ENCODE measurements at regions not wholly inside any gene's neighbourhood (a gene's known extent, or its start where the extent isn't known, plus 50 kb on each side); places are given as distances from the start of the nearest gene placed in this dataset.

DNA sequence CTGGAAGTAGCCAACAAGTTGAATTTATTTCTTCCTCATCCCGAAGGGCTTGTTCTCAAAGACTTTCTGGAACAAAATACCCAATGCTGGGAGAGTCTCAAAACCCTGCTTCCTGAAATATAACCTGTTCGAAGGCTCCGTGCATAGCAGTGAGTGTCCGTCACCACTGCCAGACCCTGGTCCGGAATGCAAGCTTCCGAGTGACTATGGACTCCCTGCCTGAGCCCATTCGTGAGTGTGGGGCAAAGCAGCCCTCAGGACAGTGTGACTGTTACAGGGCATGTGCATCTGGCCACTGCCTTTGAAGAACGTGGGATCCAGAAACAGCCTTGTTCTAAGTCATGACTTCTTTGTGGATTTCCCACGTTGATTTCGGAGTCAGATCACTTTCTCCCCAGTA lies 214.5 kb upstream of the IGF1R start:
- no peaks in the 10 kb centered on the region for H3K36me3 Mint-ChIP-seq
- peaks cover 0 to 2% (median 1%) of the 10 kb centered on the region in 3 donors for H3K4me1 Mint-ChIP-seq
- peaks cover 0 to 2% (median 0%) of the 10 kb centered on the region in 3 donors for H3K9me3 Mint-ChIP-seq
- H3K27ac Mint-ChIP-seq = no peak overlapping the region
- peaks cover 15% of the 10 kb centered on the region for H3K27me3 Mint-ChIP-seq
- no peak overlapping the region for H3K4me3 Mint-ChIP-seq

GRCh38 chr15:98437752-98438151 lies 210.6 kb upstream of the IGF1R start:
- Mint-ChIP-seq H3K4me1 (peaks cover 2 to 5% (median 3%) of the 10 kb centered on the region in 3 donors), H3K4me3 (no peak overlapping the region), H3K27ac (no peak overlapping the region), H3K27me3 (peaks cover 3% of the 10 kb centered on the region), H3K9me3 (peaks cover 0 to 4% (median 0%) of the 10 kb centered on the region in 3 donors), H3K36me3 (no peaks in the 10 kb centered on the region)

DNA sequence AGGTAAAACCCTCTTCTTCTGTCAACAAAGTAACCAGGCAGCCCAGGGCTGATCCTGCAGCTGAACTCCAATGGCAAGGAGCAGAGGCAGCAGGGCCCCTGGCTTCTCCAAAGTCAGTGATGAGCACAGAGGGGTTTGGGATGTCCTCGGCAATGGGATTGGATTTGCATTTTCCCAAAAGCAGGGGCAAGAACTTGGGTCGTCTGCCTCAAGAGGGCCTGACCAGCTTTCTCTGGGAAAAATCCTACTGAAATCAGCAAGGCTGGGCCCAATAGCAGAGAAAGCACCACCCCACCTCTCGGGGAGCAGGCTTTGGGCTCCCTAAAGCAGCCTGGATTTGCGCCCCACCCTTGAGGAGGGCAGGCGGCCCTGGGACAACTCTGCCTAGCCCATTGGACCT lies 210.0 kb upstream of the IGF1R start:
- H3K9me3 Mint-ChIP-seq = peaks cover 0 to 4% (median 0%) of the 10 kb centered on the region in 3 donors
- H3K4me1 Mint-ChIP-seq = peaks cover 2 to 5% (median 3%) of the 10 kb centered on the region in 3 donors
- no peak overlapping the region for H3K4me3 Mint-ChIP-seq
- peaks cover 3% of the 10 kb centered on the region for H3K27me3 Mint-ChIP-seq
- no peak overlapping the region for H3K27ac Mint-ChIP-seq
- H3K36me3 Mint-ChIP-seq = no peaks in the 10 kb centered on the region

DNA sequence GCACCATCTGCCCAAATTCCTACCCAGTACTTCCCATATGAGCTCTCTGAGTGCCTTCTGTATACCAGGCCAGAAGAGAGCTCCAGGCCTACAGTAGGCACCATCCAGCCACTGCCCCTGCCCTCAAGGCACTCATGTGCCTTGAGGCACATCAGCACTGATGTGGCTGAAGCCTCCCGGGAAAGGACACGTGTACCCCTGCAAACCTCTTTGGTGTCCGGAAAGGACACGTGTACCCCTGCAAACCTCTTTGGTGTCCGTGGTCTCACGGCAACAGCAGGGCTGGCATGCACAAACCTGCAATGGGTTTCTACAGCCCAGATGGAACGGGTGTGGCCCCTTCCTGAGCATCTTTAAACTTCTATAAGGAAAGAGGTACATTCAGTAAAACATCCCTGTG lies 209.4 kb upstream of the IGF1R start:
- no peak overlapping the region for H3K27ac Mint-ChIP-seq
- peaks cover 0 to 4% (median 0%) of the 10 kb centered on the region in 3 donors for H3K9me3 Mint-ChIP-seq
- H3K36me3 Mint-ChIP-seq = no peaks in the 10 kb centered on the region
- no peak overlapping the region for H3K4me3 Mint-ChIP-seq
- H3K27me3 Mint-ChIP-seq = peaks cover 3% of the 10 kb centered on the region
- H3K4me1 Mint-ChIP-seq = peaks cover 2 to 5% (median 3%) of the 10 kb centered on the region in 3 donors

DNA sequence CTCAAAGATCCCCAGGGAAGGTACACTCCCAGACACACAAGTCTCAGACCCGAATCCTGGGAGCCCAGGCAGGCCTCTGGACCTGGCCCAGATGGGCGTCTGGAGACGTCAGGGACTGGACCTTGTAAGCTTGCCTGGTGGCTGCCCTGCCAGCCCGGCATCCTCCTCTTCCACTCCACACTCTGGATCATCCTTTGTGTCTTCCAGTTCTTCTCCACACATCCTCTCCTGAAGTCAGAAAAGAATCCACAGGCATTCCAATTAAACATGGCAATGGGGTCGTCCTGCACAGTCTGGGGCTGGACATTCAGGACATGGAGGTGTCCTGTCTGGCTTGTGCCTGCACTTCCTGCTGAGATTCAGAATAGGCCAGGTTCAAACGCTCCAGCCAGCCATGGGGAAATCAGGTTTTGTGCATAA lies 208.8 kb upstream of the IGF1R start:
- no peak overlapping the region for H3K4me3 Mint-ChIP-seq
- peaks cover 0 to 4% (median 0%) of the 10 kb centered on the region in 3 donors for H3K9me3 Mint-ChIP-seq
- peaks cover 1% of the 10 kb centered on the region for H3K27me3 Mint-ChIP-seq
- no peak overlapping the region for H3K27ac Mint-ChIP-seq
- no peaks in the 10 kb centered on the region for H3K36me3 Mint-ChIP-seq
- H3K4me1 Mint-ChIP-seq = peaks cover 2 to 5% (median 3%) of the 10 kb centered on the region in 3 donors

- Mint-ChIP-seq H3K27me3 (peaks cover 3% of the 10 kb centered on the region), H3K9me3 (peaks cover 0 to 4% (median 0%) of the 10 kb centered on the region in 3 donors), H3K27ac (no peak overlapping the region), H3K36me3 (no peaks in the 10 kb centered on the region), H3K4me3 (peak overlapping the region in 2 of 4 donors; percentile 24 to 72), H3K4me1 (peaks cover 2 to 5% (median 2%) of the 10 kb centered on the region in 3 donors)
These were observed 207.4 kb upstream of the IGF1R start for GRCh38 chr15:98440917-98441316.

DNA sequence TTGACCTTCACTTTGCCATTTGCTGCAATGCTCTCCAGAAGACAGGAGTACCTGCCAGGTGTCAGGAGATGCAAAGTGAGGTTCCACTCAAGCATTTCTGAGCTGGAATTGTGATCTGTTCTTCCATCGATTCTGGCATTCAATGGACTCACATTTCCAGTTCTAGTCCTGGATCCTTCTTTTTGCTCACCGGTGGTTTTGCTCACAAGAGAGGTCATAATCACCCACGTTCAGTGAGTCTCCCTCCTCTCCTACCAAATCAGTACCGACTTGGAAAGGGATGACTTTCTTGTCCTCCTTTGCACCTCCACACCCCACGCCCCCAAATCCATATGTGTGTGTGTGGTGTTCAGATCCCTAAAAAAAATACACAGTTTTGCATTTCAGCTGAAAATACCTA lies 206.7 kb upstream of the IGF1R start:
- Mint-ChIP-seq H3K4me3 (peak overlapping the region in 1 of 4 donors; percentile 70), H3K36me3 (no peaks in the 10 kb centered on the region), H3K27me3 (peaks cover 3% of the 10 kb centered on the region), H3K4me1 (peaks cover 2 to 5% (median 2%) of the 10 kb centered on the region in 3 donors), H3K27ac (no peak overlapping the region), H3K9me3 (peaks cover 0 to 4% (median 0%) of the 10 kb centered on the region in 3 donors)

DNA sequence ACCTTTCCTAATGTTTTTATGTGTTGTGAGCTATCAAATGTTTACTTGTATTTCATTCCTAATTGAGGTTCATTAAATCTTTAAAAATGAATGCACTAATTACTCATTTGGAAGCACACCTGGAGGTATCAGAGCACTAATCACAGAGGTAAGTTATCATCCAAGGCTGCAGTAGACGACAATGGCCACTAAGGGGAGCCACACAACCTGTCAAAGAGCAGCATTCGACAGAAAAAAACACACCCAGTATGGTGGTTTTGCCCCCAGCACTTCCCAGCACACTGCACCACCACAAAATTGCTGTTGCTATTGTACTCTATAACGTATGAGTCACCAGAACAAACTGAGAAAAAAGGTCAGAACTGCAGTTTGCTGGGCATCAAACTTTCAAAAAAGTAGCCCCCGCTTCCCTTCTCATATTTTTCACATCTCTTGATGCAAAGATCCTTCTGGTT lies 205.9 kb upstream of the IGF1R start:
- peaks cover 2 to 5% (median 2%) of the 10 kb centered on the region in 3 donors for H3K4me1 Mint-ChIP-seq
- H3K4me3 Mint-ChIP-seq = no peak overlapping the region
- H3K27ac Mint-ChIP-seq = no peak overlapping the region
- H3K27me3 Mint-ChIP-seq = peaks cover 3% of the 10 kb centered on the region
- no peaks in the 10 kb centered on the region for H3K36me3 Mint-ChIP-seq
- peaks cover 0 to 4% (median 0%) of the 10 kb centered on the region in 3 donors for H3K9me3 Mint-ChIP-seq

- Mint-ChIP-seq H3K4me1 (peaks cover 2 to 5% (median 2%) of the 10 kb centered on the region in 3 donors), H3K4me3 (no peak overlapping the region), H3K27ac (no peak overlapping the region), H3K27me3 (peaks cover 3% of the 10 kb centered on the region), H3K9me3 (peaks cover 0 to 3% (median 0%) of the 10 kb centered on the region in 3 donors), H3K36me3 (no peaks in the 10 kb centered on the region)
These were observed 205.4 kb upstream of the IGF1R start for GRCh38 chr15:98442901-98443300.

DNA sequence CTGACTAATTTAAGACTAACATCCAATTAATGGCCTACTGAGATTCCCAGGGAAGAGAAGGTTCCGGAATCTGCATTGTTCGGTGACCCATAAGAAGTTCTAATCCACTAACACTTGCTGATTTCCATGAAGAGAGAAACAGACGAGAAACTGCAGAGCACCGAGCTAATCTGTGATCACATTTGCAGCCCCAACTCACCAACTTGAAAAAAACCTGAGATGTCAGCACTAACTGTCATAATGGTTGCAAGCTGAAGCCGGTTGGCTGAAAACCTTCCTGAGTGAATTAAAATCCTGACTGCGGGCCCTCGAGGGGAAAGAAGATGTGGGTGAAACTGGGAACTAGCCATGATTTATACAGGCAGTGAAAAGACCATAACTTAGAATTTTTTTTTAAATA lies 204.8 kb upstream of the IGF1R start:
- Mint-ChIP-seq H3K27me3 (peaks cover 5% of the 10 kb centered on the region), H3K4me3 (no peak overlapping the region), H3K36me3 (no peaks in the 10 kb centered on the region), H3K27ac (no peak overlapping the region), H3K9me3 (peaks cover 0 to 5% (median 2%) of the 10 kb centered on the region in 3 donors), H3K4me1 (peaks cover 2 to 5% (median 2%) of the 10 kb centered on the region in 3 donors)

- peak overlapping the region in 1 of 4 donors; percentile 47 for H3K4me3 Mint-ChIP-seq
- no peaks in the 10 kb centered on the region for H3K36me3 Mint-ChIP-seq
- peaks cover 0 to 5% (median 2%) of the 10 kb centered on the region in 3 donors for H3K9me3 Mint-ChIP-seq
- H3K27me3 Mint-ChIP-seq = peaks cover 5% of the 10 kb centered on the region
- peaks cover 2 to 5% (median 2%) of the 10 kb centered on the region in 3 donors for H3K4me1 Mint-ChIP-seq
- no peak overlapping the region for H3K27ac Mint-ChIP-seq
These were observed 204.2 kb upstream of the IGF1R start for GRCh38 chr15:98444138-98444537.

DNA sequence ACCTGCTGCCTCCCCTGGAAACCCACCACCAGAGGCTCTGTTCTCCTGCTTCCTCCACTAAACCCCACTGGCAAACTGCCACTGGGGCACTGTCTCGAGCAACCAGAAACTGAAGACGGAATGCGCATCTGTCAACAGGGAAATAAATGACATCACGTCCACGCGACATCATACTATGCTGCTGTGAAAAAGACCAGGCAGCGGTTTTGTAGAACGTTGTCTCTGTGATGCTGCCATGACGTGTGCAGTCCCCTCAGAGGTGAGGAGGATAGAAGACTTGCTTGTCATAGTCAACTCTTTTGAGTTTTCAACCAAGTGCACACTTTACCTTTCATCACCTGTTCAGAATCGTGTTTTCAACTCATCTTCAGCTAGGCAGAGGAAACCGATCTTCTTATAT lies 203.0 kb upstream of the IGF1R start:
- Mint-ChIP-seq H3K4me1 (peaks cover 2 to 5% (median 2%) of the 10 kb centered on the region in 3 donors), H3K36me3 (no peaks in the 10 kb centered on the region), H3K27me3 (peaks cover 5% of the 10 kb centered on the region), H3K27ac (no peak overlapping the region), H3K4me3 (peak overlapping the region in 1 of 4 donors; percentile 65), H3K9me3 (peaks cover 0 to 5% (median 0%) of the 10 kb centered on the region in 3 donors)

GRCh38 chr15:98446083-98446482 lies 202.3 kb upstream of the IGF1R start:
- H3K4me3 Mint-ChIP-seq = no peak overlapping the region
- peaks cover 0 to 5% (median 0%) of the 10 kb centered on the region in 3 donors for H3K4me1 Mint-ChIP-seq
- peaks cover 5% of the 10 kb centered on the region for H3K27me3 Mint-ChIP-seq
- H3K27ac Mint-ChIP-seq = no peak overlapping the region
- H3K9me3 Mint-ChIP-seq = peaks cover 0 to 5% (median 0%) of the 10 kb centered on the region in 3 donors
- H3K36me3 Mint-ChIP-seq = no peaks in the 10 kb centered on the region

- Mint-ChIP-seq H3K36me3 (no peaks in the 10 kb centered on the region), H3K27me3 (peaks cover 5% of the 10 kb centered on the region), H3K9me3 (peaks cover 0 to 5% (median 0%) of the 10 kb centered on the region in 3 donors), H3K4me3 (no peak overlapping the region), H3K4me1 (peaks cover 0 to 4% (median 0%) of the 10 kb centered on the region in 3 donors), H3K27ac (no peak overlapping the region)
These were observed 201.3 kb upstream of the IGF1R start for GRCh38 chr15:98447069-98447468.

GRCh38 chr15:98451236-98451635 lies 197.1 kb upstream of the IGF1R start:
- Mint-ChIP-seq H3K36me3 (peaks cover 2% of the 10 kb centered on the region), H3K27ac (no peak overlapping the region)

DNA sequence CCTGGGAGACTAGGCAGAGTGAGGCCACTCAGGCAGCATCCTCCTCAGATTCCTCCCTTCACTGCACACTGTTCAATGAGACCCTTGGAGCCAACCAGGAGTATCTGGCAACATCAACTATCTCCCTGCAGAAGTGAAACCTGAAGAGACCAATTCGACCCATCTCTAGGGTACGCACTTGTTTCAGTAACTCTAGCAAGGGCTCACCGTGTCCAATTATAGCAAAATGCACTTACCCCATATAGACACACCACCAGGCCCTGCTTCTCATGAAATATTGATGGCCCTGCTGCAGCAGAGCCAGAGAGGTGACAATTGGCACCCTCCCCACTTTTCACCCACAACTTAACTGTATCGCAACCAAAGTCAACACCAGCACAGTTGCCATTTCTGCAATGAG lies 196.1 kb upstream of the IGF1R start:
- no peak overlapping the region for H3K4me3 Mint-ChIP-seq
- no peaks in the 10 kb centered on the region for H3K4me1 Mint-ChIP-seq
- peaks cover 0 to 5% (median 0%) of the 10 kb centered on the region in 3 donors for H3K9me3 Mint-ChIP-seq
- peak overlapping the region in 1 of 3 donors; percentile 61 for H3K27ac Mint-ChIP-seq
- peaks cover 6% of the 10 kb centered on the region for H3K27me3 Mint-ChIP-seq
- H3K36me3 Mint-ChIP-seq = peaks cover 2% of the 10 kb centered on the region

More at GRCh38 chr15:98451236-98451635, 197.1 kb upstream of the IGF1R start:
- H3K4me1 Mint-ChIP-seq = no peaks in the 10 kb centered on the region
- H3K4me3 Mint-ChIP-seq = no peak overlapping the region
- peaks cover 3% of the 10 kb centered on the region for H3K27me3 Mint-ChIP-seq
- peaks cover 0 to 5% (median 0%) of the 10 kb centered on the region in 3 donors for H3K9me3 Mint-ChIP-seq
